Lower leg skin (tissue), 4 donors: ENCODE measurements at regions not wholly inside any gene's neighbourhood (a gene's known extent, or its start where the extent isn't known, plus 50 kb on each side); places are given as distances from the start of the nearest gene placed in this dataset.

Source experiments
- DNase-seq, 2 donors: peaks; one replicate each; pipeline ENCODE4 v3.0.0-alpha.2; 2019; ENCODE audit warnings: low spot score in 2 of 2
- H3K4me3 ChIP-seq: fragments of 200-600 bp; sonication (generic); 2 replicates; pipeline ENCODE4 v1.5.1; 2017; ENCODE audit warnings: mild to moderate bottlenecking, low read depth; ENCODE audit not compliant: poor library complexity, severe bottlenecking
- CTCF ChIP-seq, 3 donors: fragments of 450-650 bp; IDR thresholded peaks; one replicate each; pipeline ENCODE4 v1.5.1; 2016; ENCODE audit warnings: antibody characterized with exemption in 3 of 3, mild to moderate bottlenecking in 3 of 3, moderate library complexity in 2 of 3
- POLR2A ChIP-seq, 2 donors: fragments of 450-650 bp; IDR thresholded peaks; one replicate each; pipeline ENCODE4 v1.6.1; 2016 to 2017; ENCODE audit warnings: antibody characterized with exemption in 2 of 2, mild to moderate bottlenecking in 1 of 2, moderate library complexity in 1 of 2
- WGBS, 2 donors: methylation state at CpG; one replicate each; pipeline ENCODE4 v1.1.5; 2018; 5-methylcytosine and 5-hydroxymethylcytosine counted together
- intact Hi-C: fragments of 100-400 bp; cut with DNase I; formaldehyde crosslinking; loops from one replicate; pipeline ENCODE4 v1.15.0; 2023; ENCODE audit warnings: low total_unique reads

- H3K4me3 ChIP-seq: no peak overlapping the region
- intact Hi-C loops: no loop called here
- WGBS, 2 donors: 79 to 84% methylated on average over 11 of the region's 11 CpGs
- no peak for DNase-seq
- TF ChIP-seq CTCF (IDR thresholded peaks at IDR 0.05) (no peak), POLR2A (IDR thresholded peaks at IDR 0.05) (no peak)
These were observed 165.0 kb upstream of the SULF2 start for GRCh38 chr20:47950124-47950912.

DNA sequence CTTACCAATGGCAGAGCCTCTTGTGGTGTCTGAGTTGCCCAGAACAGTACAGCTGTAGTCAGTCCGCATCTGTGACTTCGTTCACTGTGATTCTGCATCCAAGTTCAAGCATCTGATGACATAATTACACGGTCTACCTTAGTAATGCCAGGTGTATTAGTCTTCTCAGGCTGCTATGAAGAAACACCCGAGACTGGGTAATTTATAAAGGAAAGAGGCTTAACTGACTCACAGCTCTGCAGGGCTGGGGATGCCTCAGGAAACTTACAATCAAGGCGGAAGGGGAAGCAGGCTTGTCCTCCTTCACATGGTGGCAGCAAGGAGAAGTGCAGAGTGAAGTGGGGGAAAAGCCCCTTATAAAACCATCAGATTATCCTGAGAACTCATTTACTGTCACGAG lies 163.9 kb upstream of the SULF2 start:
- intact Hi-C loops: no loop called here
- 70 to 85% methylated on average over 6 of the region's 6 CpGs for WGBS, 2 donors
- no peak for DNase-seq
- TF ChIP-seq POLR2A (IDR thresholded peaks at IDR 0.05) (no peak), CTCF (IDR thresholded peaks at IDR 0.05) (no peak)
- H3K4me3 ChIP-seq: no peak overlapping the region

- no peak overlapping the region for H3K4me3 ChIP-seq
- TF ChIP-seq POLR2A (IDR thresholded peaks at IDR 0.05) (no peak), CTCF (IDR thresholded peaks at IDR 0.05) (no peak)
- 87 to 92% methylated on average over 6 of the region's 6 CpGs for WGBS, 2 donors
- intact Hi-C loops: no loop called here
- no peak for DNase-seq
These were observed 159.4 kb upstream of the SULF2 start for GRCh38 chr20:47944682-47945081.

DNA sequence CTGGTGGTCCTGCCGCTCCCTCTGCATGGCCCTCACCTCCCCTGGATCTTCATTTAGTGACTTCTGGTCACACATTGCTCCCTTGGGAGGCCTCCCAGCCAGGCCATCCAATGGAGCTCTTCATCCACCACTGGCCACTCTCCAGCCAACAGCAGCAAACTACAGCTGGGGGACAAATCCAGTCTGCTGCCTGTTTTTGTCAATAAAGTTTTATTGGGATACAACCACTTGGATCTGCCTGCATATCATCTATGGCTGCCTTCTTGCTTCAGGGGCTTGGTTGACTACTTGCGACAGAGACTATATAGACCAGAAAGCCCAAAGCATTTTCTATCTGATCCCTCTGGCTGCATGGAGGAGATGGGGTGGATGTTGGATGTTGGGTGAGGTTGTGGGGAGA lies 156.6 kb upstream of the SULF2 start:
- 100% methylated on average over 2 of the region's 2 CpGs for WGBS, 2 donors
- no peak for TF ChIP-seq CTCF (IDR thresholded peaks at IDR 0.05)
- TF ChIP-seq POLR2A (IDR thresholded peaks at IDR 0.05): no peak
- H3K4me3 ChIP-seq: no peak overlapping the region
- intact Hi-C loops: no loop called here
- DNase-seq: no peak

- WGBS, 2 donors: 84 to 86% methylated on average over 8 of the region's 8 CpGs
- TF ChIP-seq CTCF (IDR thresholded peaks at IDR 0.05) (no peak), POLR2A (IDR thresholded peaks at IDR 0.05) (no peak)
- intact Hi-C loops: no loop called here
These were observed 155.0 kb upstream of the SULF2 start for GRCh38 chr20:47940101-47940813.

More at GRCh38 chr20:47940101-47940813, 155.0 kb upstream of the SULF2 start:
- no peak for DNase-seq
- no peak overlapping the region for H3K4me3 ChIP-seq
